Neural progenitor cell (in vitro differentiated cells): ENCODE measurements at regions not wholly inside any gene's neighbourhood (a gene's known extent, or its start where the extent isn't known, plus 50 kb on each side); places are given as distances from the start of the nearest gene placed in this dataset.

Experiments
- EZH2 ChIP-seq: fragments of 200-600 bp; sonication (generic); IDR thresholded peaks from 2 replicates; pipeline ENCODE4 v1.6.1; 2017; ENCODE audit warnings: antibody characterized with exemption, mild to moderate bottlenecking, moderate library complexity
- TF ChIP-seq, protein P1 (sequence below): fragments of 200-600 bp; sonication (generic); IDR thresholded peaks from 2 replicates; pipeline ENCODE4 v1.5.1; 2017; ENCODE audit warnings: antibody characterized with exemption, mild to moderate bottlenecking

DNA sequence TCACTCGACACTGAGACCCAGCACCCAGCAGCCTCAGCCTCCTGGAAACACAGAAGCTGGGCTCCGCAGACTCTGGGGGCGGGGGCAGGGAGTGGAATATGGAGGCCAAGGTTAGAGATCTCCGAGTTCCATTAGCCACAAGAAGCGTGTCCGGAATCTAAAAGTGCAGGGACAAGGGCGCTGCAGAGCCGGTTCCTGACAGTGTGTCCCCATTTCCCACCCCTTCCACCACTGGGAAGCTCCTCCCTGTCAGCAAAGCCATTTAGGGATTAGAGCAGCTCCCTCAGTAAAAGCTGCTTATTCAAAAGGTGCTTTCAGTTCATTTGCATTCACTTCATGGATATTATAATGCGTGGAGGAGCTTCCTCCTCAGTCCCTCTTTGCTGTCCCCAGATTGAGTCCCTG lies 74.1 kb upstream of the HSPA9 start:
- TF ChIP-seq, protein P1, sequence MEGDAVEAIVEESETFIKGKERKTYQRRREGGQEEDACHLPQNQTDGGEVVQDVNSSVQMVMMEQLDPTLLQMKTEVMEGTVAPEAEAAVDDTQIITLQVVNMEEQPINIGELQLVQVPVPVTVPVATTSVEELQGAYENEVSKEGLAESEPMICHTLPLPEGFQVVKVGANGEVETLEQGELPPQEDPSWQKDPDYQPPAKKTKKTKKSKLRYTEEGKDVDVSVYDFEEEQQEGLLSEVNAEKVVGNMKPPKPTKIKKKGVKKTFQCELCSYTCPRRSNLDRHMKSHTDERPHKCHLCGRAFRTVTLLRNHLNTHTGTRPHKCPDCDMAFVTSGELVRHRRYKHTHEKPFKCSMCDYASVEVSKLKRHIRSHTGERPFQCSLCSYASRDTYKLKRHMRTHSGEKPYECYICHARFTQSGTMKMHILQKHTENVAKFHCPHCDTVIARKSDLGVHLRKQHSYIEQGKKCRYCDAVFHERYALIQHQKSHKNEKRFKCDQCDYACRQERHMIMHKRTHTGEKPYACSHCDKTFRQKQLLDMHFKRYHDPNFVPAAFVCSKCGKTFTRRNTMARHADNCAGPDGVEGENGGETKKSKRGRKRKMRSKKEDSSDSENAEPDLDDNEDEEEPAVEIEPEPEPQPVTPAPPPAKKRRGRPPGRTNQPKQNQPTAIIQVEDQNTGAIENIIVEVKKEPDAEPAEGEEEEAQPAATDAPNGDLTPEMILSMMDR, result no peak
- no peak for TF ChIP-seq EZH2
